ENCODE measurements at regions not wholly inside any gene's neighbourhood (a gene's known extent, or its start where the extent isn't known, plus 50 kb on each side); places are given as distances from the start of the nearest gene placed in this dataset.
A peak's percentile ranks its signal among the peaks of the same experiment; 100 is the strongest.
"Not testable (repeated sequence)": the region's sequence is repeated elsewhere in the genome, so short reads cannot be mapped to it uniquely, and the experiment has no call there.

DNA sequence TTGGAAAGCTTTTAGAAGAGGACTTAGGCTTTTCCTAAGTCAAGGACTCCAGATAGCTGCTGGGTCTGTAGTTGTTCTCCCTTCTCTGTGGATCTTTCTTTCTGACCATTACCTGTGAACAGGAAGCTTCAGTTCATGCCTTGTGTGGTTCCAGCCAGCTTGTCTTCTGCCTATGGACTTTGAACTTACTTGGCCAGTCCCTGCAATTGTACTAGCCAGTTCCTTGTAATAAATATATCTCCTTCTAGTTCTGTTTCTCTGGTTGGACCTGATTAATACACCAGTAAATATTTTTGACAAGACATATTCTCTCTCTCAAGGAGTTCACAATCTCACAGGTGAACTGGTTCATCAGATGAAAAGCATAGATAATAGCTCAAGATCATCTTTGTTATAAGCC is 341.3 kb upstream of the DPPA4 start:
- no peak for DNase-seq

DNA sequence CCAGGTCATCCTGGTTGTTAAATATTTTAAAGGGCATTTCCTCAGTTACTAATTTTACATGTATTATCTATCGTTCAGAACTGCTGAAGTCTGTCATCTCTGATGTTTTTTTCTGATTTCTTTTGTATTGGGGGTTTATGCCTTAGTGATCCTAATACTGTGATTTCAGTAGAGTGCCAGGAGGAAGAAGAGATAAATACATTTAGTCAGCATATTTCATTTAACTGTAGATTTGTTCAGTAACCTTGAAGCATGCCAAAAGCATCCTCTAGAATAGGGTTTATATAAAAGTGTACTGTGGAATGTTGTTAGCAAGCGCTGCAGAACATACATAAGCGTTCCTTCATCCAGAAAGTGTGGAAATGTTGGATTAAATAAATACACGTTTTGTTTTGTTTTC is 342.3 kb upstream of the DPPA4 start:
- DNase-seq = no peak

DNA sequence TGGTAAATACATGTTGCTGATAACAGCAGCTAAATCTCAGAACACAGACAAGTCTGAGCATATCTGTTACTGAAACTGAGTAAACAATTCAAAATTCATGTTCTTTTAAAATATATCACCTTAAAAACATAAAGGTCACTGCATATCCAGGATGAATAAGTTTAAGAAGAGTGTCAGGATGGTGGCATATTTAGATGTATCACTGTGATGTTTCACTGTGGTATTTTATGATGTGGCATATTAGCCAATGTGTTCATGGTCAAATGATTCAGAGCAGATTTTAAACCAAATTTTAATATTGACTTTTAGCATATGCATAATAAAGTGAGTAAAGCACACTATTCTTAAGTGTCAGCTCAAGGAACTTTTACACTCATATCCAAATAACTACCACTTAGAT is 346.4 kb upstream of the DPPA4 start:
- no peak for DNase-seq

DNA sequence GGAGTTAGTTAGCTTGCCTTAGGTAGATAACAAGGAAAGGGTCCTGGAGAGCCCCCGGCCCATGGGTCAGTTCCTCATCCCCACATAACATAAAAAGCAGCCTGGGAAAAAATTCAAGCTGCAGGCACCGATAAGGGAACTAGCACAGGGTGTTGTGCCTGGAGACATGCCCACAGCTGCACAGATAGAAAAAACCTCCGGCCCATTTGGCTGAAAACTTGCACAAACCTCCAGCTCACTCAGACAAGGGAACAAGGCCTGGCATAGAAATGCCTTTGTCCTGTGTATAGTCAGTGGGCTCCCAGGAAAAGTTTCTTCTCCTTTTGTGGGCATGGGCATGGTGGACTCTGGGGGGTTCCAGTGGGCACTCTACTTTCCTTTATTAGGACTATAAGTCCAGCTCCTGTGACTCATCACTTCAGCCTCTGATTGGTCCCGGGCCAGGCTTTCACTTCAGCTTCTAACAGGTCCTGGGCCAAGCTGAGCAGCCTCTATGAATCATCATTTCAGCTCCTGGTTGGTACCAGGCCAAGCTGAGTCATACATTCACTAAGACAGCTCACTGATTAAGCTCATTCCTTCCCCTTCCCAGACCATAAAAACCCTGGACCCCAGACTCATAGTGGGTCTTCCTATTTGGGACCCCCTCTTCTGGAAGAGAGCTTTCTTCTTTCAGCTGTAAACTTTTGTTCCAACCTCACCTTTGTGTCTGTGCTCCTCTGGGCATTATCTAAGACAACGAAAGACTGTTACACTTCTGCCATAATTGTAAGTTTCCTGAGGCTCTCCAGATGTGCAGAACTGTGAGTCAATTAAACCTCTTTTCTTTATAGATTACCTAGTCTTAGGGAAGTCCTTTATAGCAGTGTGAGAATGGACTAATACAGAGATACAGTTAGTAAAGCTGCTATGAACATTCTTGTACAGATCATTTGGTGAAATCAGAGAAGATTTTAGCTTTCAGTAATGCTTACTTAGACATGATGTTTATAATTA is 348.0 kb upstream of the DPPA4 start:
- DNase-seq = peak; percentile 1

DNA sequence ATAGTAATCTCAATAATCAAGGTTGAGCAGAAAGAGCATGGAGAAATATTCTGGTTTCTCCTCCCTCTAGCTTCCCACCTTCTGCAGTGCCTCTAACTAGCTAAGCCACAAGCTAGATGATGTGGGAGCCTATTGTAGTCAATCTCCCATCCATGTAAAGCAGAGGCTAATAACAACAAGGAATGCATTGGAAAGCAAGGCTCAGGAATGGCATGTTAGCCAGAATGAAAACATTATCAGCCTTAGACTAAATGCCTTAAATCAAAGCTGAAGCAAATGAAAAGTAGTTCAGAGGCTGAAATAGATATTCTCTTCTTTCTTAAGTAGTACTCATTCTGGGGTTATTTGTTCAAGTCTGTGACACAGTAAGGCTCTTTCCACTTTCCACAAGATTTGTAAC is 350.3 kb upstream of the DPPA4 start:
- DNase-seq = no peak

DNA sequence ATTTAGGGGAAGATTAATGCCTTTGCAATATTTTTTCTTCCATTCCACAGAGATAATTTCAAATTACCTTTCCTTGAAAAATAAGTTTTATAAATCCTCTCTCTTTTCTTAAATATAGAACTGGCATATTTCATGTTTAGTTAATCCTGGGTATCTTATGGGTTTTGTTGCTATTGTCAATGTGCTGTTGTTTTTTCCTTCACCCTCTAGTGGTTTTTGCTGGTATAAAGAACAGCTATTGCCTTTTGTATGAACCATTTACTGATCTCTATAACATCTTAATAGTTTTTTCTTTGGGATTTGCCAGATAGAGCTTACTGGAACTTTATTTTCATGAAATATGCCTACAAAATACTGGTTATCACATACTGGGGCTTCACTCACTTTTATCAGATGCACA is 359.6 kb upstream of the DPPA4 start:
- DNase-seq = no peak

DNA sequence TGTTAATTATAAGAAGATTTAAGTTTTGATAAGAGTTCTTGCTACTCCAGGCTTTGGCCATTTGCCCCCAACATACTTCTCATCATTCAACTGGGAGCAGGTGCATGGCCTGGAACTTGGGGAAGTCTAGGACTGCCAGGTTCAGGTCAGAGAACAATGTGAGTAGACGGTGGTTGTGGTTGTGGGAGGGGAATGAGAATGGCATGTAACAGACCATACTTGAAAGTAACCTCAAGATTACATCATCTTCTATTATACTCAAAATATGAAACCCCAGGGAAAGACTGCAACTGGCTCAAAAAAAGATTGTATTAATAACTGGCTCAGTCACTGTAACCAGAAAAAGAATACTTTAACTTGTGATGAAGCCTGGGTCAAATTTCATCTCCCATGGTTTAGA is 364.9 kb upstream of the DPPA4 start:
- DNase-seq = peak; percentile 62

DNA sequence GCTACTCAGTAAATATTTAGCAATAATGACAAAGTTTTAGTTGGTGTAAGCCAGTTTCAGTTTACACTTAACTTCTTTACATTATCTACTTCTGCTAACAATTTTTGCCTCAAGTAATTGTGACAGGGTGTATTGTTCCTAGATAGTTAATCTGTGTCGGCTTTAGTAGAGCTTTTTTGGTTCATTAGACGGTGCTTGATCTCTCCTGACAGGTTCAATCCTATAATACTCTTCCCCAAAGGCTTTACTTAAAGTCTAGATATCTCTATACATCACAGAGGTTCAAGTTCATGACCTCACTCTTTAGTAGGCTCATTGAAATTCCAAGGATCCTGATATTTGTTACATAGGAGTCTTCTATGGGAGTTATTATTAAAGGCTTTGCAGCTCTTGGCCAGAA is 365.6 kb upstream of the DPPA4 start:
- no peak for DNase-seq

DNA sequence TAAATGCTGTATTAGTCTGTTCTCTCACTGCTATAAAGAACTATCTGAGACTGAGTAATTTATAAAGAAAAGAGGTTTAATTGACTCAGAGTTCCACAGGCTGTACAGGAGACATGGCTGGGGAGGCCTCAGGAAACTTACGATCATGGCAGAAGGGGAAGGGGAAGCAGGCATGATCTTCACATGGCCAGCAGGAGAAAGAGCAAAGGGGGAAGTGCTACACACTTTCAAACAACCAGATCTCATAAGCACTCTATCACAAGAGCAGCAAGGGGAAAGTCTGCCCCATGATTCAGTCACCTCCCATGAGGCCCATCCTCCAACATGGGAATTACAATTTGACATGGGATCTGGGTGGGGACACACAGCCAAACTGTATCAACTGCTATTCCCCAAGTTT is 367.8 kb upstream of the DPPA4 start:
- not testable (repeated sequence) for DNase-seq

DNA sequence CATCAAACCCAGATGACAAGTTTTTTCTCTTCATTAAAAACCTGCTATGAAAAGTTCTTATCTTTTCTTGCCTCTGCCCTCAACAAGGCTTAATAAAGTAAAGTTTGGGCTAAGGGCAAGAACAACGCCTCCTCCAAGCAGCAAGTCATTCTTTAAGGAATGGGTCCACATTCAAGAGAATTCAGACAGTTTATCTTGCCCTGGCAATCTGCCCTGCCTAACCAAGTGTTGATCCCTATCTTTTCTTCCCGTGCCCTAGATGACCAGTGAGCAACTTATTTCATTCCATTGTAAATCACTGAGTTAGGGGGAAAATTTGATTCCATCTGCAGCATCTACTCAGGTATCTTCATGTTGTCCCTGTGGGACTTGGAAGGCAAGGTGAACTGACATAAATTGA is 370.3 kb upstream of the DPPA4 start:
- DNase-seq = no peak

DNA sequence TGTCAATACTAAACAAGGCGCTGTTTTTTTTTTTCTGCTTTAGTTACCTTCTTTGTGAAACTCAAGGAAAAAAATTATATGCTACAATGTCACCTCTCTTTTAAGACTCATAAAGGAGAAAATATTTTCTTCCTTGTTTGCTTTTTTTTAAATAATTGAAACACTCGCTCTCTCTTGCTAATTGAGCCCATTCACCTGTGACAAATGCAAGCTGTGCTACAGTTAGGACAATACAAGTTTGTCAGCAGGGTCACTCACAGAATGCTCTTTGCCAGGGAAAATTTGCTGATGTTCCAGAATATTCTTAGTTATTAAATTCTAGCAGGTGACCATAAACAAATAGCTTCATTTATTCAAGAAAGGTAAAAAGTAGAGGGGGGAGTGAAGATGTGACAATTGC is 375.9 kb upstream of the DPPA4 start:
- DNase-seq = no peak

DNA sequence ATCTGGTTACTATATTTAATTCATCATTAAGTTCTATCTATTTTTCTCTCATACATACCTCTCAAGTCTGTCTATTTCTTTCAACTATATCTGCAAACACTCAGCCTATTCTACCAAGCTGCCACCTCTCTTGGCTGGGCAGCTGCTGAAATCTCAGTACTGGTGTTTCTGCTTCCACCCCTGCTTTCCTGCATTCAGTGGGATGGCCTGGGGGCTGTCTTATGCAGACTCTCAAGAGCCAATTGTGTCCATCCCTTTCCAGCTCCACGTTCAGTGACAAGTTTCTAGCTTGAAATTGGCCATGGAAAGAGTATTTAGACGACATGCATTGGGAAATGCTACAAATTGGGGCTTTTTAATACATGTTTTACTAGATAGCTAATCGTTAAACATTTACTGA is 378.4 kb upstream of the DPPA4 start:
- no peak for DNase-seq

DNA sequence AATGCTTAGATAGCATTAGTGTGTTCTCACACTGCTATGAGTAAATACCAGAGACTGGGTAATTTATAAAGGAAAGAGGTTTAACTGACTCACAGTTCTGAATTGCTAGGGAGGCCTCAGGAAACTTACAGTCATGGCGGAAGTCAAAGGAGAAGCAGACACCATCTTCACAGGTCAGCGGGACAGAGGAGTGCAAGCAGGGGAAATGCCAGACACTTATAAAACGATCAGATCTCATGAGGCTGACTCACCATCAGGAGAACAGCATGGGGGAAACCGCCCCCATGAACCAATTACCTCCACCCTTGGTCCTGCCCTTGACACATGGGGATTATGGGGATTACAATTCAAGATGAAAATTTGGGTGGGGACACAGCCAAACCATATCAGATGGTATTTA is 381.5 kb upstream of the DPPA4 start:
- DNase-seq = no peak

DNA sequence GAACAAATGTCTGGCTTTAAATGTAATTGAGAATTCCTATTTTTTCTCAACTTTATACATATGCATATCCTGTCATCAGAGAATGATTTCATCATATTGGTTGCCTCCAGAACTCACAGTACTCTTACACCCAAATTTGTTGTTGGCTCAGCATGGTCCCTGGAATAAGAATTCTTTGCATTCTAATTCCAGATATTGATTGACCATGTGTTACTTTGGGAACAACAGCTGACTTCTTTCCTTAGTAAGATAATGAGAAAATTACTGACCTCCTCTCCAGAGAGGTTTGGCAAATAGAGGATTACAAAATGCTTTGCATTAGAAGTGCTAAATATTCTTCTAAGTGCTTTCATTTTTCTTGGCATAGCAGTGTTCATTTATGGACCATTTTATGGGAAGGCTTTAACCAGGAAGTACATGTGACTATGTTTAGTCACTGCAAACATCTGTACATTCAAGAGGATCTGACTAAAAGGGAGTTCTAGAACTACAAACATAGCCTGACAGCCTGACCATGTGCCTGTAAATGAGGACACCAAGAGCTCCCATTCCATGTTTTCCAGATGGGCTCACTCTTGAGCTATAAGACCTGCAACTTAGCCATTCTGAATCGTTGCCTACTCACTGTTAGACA is 391.6 kb upstream of the DPPA4 start:
- no peak for DNase-seq

DNA sequence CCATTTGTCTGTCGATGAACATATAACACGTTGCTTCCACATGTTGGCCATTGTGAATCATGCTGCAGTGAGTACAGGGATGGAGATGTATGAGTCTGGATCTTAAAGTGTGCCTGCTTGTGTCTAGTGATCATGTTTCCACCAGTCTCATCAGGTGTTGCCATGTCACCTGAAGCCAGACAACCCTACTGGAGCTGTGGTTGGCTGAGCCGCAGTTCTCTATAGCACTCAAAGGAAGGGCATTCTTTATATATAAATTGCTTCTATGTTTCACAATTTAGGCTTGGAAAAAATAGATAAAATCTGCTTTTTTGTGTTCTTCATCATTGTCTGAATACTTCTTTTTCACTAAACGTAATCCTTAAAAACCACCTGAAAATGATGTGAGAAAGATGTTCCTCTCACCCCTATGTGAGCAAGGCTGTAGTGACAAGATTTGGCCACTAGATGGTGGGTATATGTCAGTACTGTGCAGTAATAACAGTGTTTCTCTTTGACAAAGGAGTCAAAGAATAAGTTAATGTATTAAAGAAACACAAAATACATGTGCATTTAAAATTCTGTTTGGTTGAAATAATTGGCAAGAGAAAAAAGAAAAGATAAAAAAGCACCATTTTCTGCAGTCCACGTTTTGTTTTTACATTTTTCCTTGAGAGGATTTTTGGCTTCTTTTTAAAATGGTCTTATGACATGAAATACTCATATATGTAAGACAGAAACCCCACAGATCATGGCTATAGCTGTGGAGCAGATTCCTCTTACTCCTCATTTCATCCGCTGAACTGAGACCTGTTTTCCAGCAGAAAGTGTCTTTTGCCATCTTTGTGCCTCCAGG is 394.5 kb upstream of the DPPA4 start:
- DNase-seq = peak; percentile 61

DNA sequence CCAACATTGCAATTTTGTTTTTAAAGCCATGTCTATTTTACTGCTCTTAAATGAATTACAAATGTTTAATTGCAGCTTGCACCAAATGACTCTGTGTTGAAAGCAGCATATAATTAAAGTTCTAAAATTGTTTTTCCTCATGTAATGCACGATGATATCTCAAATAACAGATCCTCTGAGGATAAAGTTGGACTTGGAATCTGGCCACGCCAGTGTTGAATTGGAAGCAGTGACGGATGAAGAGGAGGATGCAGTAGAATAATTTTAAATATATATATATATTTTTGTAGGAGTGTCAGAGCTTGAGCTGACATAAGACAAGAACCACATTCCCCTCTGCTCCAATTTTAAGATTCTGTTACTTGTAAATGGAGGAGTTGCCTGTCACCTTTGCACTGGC is 406.6 kb upstream of the DPPA4 start:
- DNase-seq = no peak

DNA sequence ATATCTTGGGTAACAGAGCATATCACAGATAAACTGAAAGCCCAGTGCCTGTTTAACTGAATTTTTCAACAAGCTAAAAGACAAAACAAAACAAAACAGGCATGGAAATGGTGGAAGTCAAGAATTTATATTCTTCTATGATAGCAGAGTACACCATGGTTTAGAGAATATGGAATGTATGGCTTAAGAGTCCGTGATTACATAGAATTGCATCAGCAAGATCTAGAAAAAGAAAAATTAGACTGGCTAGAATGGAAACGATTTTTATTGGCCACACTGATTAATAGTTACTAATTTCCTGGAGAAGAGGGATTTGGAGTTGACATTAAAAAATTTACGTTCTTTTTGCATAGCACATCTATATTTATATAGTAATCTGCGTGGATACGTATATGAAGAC is 435.2 kb upstream of the DPPA4 start:
- DNase-seq = no peak

DNA sequence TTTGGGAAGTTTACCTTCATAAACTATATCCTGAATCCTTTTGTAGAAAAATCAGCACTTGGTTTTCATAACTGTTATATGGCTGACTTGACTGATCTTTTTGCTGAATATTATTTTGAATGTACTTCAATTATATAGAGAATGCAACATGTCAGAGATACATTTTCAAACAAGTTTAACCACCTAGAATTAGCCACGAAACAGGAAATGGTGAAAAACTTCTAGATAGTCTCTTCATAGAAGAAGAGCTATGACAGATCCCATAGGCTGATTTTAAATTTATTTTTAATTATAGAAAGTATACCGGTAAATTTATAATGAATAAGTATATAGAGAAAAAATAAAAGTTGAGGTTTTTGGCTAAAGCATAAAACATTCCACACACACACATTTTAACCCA is 436.8 kb upstream of the DPPA4 start:
- DNase-seq = no peak

DNA sequence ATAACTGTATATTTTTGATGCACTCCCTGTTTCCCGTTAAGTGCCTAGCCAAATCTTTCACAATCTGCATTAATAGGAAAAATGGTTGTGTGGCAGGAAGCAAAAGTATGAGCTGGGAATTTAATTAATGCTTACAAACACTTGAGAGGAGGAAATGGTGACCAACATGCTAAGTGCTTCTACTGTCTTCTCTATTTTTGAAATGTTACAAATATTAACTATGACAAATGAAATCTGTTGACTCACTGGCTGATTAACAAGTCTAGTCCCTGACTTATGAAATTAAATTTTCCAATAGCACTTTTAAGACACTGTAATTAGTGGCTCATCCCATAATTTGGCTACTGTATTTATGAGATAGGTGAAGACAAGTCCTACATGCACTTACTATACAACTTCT is 446.9 kb upstream of the DPPA4 start:
- DNase-seq = no peak

DNA sequence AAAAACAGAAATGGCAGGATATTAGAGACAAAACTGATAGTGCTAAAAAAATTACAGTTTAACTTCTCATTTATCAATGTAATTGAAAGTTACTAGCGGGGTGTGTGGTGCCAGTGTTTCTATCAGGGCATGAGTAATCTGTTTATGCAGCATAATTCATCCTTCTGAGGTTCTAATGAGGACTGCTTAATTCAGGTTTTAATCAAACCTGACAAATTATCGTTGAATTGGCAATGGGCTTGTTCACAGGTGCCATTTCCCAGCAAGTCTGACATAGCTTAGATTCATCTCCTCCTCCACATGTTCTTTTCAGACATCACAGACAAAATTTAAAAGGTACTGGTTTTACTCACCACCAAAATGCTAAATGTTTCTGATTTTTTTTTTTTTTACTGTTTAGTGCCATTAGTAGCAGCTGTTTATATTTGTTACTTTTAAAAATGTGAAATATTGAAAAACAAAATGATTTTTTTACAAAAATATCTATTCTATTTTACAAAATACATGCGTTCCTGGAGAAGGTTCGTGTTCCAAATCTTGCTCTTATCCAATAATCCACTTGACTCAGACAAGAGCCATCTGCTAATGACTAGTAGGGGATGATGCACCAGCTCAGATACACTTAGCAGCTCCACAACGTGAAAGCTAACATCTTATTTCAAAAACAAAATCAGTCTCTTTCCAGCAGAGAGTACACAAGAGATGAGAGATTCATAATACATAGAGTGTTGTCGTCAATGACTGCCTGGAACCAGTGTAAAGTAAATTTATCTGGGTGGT is 447.7 kb upstream of the DPPA4 start:
- no peak for DNase-seq

DNA sequence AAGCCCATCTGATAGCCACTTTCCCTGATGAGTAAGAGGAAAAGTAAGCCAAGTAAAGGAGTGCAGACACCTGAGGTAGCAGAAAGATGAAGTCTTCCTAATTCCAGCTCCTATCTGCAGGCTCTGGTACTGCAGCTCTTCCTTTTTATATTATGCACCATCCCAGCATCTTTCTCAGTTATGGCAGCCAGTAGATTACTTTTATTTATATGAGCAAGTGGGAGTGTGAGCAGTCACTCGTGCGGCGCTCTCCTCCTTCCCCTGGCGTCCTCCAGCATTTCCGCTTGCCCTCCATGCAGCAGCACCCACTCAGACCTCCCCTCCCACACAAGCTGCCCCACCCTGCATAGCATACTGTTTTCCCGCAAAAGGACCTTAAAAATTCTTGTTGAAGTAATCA is 465.9 kb upstream of the DPPA4 start:
- no peak for DNase-seq

DNA sequence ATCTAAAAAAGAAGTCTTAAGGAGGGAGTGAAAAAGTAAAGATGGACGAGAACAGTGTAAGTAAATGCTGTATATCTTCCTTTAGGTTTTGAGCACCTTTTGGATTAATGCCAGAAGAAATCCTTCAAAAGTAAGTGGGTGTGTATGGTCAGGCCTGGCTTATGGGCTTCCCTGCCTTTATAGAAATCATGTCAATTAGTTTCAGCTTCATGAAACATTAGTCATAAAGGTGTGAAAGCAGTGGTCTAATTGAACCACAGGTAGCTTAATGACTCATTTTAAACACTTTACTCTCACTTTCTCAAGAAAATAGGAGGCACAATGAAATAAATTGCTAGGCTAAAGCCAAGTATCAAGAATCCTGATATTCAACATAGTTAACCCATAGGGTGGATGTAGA is 467.4 kb upstream of the DPPA4 start:
- DNase-seq = peak; percentile 67

DNA sequence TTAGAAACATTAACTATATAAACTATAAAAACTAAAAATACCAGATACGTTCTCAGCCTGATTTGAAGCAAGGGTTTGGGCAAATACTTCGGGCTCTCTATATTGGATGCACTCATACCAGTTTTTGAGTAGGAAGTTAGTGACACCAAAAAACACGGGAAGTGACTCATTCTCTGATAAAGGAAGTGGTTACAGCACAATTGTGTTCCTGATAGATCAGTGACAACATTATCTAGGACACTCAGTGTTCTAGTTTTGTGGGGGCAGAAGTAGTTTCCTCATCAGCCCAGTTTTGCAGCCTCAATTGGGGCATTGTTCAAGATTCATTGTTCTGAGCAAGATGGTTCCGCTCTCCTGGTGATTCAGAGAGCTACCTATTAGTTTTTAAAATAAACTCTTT is 469.6 kb upstream of the DPPA4 start:
- DNase-seq = peak; percentile 88

All from activated CD4-positive, alpha-beta T cell treated with anti-CD3 and anti-CD28 coated beads, Interleukin-10, Interleukin-2, amounts not matched to agents 100 ng/mL and 50 ng/mL, durations not matched to agents 16 hours and 8 hours (primary cell).